ENCODE measurements at regions not wholly inside any gene's neighbourhood (a gene's known extent, or its start where the extent isn't known, plus 50 kb on each side); places are given as distances from the start of the nearest gene placed in this dataset.

GRCh38 chrX:25389266-25389665 lies 373.5 kb upstream of the ARX start:
- H3K4me1 ChIP-seq, result no peaks in the 10 kb centered on the region
- no peaks in the 10 kb centered on the region for H3K36me3 ChIP-seq
- WGBS, 2 donors, result 62 to 72% methylated on average over 3 of the region's 3 CpGs
- TF ChIP-seq, protein P1, sequence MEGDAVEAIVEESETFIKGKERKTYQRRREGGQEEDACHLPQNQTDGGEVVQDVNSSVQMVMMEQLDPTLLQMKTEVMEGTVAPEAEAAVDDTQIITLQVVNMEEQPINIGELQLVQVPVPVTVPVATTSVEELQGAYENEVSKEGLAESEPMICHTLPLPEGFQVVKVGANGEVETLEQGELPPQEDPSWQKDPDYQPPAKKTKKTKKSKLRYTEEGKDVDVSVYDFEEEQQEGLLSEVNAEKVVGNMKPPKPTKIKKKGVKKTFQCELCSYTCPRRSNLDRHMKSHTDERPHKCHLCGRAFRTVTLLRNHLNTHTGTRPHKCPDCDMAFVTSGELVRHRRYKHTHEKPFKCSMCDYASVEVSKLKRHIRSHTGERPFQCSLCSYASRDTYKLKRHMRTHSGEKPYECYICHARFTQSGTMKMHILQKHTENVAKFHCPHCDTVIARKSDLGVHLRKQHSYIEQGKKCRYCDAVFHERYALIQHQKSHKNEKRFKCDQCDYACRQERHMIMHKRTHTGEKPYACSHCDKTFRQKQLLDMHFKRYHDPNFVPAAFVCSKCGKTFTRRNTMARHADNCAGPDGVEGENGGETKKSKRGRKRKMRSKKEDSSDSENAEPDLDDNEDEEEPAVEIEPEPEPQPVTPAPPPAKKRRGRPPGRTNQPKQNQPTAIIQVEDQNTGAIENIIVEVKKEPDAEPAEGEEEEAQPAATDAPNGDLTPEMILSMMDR (IDR thresholded peaks at IDR 0.05), result no peak
- TF ChIP-seq POLR2A (IDR thresholded peaks at IDR 0.05) (no peak), EP300 (IDR thresholded peaks at IDR 0.05) (no peak), POLR2AphosphoS5 (IDR thresholded peaks at IDR 0.05) (no peak)
- DNase-seq, result no peak
- intact Hi-C loops (cut with DNase I), result no loop called here
- no peaks in the 10 kb centered on the region for H3K27me3 ChIP-seq
- H3K4me3 ChIP-seq, result no peak overlapping the region
- no peak overlapping the region for H3K27ac ChIP-seq
- H3K9me3 ChIP-seq, result peaks cover 0 to 5% (median 0%) of the 10 kb centered on the region in 4 donors

DNA sequence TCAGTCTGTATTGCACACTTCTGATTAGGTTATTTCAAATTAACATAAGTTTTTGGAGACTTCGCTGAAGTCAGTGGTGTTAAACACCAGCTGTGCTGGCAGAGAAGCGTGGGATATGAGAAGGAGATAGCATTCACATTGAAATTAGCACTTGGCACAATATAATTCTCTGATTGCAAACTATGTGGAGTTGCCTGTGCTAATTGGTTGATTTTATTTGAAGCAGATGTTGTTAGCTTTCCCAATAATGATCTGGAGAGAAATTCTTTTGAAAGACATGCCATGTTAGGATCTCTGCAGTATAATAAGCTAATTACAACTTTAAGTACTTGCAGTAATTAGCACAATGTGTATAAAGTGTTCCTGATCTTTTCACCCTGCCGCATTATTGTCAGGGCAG lies 367.4 kb upstream of the ARX start:
- H3K27me3 ChIP-seq, result no peaks in the 10 kb centered on the region
- intact Hi-C loops (cut with DNase I), result no loop called here
- no peaks in the 10 kb centered on the region for H3K4me1 ChIP-seq
- no peak for DNase-seq
- TF ChIP-seq POLR2A (IDR thresholded peaks at IDR 0.05) (no peak), EP300 (IDR thresholded peaks at IDR 0.05) (no peak), POLR2AphosphoS5 (IDR thresholded peaks at IDR 0.05) (no peak)
- TF ChIP-seq, protein P1 (IDR thresholded peaks at IDR 0.05), result no peak
- no peak overlapping the region for H3K4me3 ChIP-seq
- no peaks in the 10 kb centered on the region for H3K36me3 ChIP-seq
- H3K9me3 ChIP-seq, result no peaks in the 10 kb centered on the region
- no peak overlapping the region for H3K27ac ChIP-seq
- WGBS, 2 donors, result 60 to 79% methylated on average over 3 of the region's 3 CpGs

GRCh38 chrX:25356456-25356855 lies 340.7 kb upstream of the ARX start:
- Histone ChIP-seq H3K4me1 (no peaks in the 10 kb centered on the region), H3K36me3 (no peaks in the 10 kb centered on the region), H3K27me3 (no peaks in the 10 kb centered on the region), H3K4me3 (no peak overlapping the region), H3K27ac (no peak overlapping the region), H3K9me3 (no peaks in the 10 kb centered on the region)
- TF ChIP-seq, protein P1 (IDR thresholded peaks at IDR 0.05), result no peak
- TF ChIP-seq POLR2A (IDR thresholded peaks at IDR 0.05) (no peak), EP300 (IDR thresholded peaks at IDR 0.05) (no peak), POLR2AphosphoS5 (IDR thresholded peaks at IDR 0.05) (no peak)
- intact Hi-C loops (cut with DNase I), result no loop called here
- no peak for DNase-seq
- WGBS, 2 donors, result 0 to 10% methylated on average over 1 of the region's 1 CpG

DNA sequence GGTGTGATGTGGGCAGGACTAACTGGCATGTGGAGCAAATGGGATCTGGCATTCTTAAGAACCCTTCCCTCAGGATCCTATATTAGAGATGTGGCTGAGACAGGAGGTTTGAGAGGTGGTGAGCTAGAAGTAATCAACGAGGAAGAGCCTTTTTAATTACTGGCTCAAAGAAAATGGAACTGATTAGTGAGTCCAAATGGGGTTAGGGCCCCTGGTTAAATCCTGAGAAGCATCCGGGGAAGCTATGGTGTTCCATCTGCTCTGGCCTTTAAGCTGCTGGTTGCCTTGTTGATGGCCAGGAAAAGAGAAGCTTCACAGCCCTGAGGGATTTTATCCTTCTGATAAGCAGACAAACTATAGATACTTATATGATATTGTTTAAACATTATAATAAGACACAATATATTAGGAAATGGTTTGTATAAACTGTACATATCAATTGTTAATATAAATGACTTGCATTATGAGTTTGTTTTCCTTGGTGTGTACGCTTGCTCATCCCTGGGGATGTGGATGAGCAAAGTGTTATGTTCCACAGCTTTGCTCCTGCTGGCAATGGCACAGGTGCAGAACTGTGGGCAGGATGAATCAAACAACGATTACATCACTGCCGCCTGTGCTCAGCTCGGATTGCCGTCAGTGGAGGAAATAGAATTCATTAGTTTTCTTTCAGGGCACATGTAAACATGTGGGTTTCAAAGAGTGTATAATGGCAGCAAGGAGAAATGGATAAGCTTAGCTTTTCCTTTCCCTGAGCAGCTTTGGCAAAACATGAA lies 328.6 kb upstream of the ARX start:
- TF ChIP-seq POLR2AphosphoS5 (IDR thresholded peaks at IDR 0.05), result no peak
- TF ChIP-seq POLR2A (IDR thresholded peaks at IDR 0.05), result no peak
- TF ChIP-seq EP300 (IDR thresholded peaks at IDR 0.05), result no peak
- TF ChIP-seq, protein P1 (IDR thresholded peaks at IDR 0.05), result no peak
- Histone ChIP-seq H3K36me3 (no peaks in the 10 kb centered on the region), H3K4me3 (no peak overlapping the region), H3K4me1 (no peaks in the 10 kb centered on the region), H3K27me3 (no peaks in the 10 kb centered on the region), H3K27ac (no peak overlapping the region), H3K9me3 (no peaks in the 10 kb centered on the region)
- 66 to 69% methylated on average over 7 of the region's 7 CpGs for WGBS, 2 donors
- intact Hi-C loops (cut with DNase I), result no loop called here
- DNase-seq, result no peak

DNA sequence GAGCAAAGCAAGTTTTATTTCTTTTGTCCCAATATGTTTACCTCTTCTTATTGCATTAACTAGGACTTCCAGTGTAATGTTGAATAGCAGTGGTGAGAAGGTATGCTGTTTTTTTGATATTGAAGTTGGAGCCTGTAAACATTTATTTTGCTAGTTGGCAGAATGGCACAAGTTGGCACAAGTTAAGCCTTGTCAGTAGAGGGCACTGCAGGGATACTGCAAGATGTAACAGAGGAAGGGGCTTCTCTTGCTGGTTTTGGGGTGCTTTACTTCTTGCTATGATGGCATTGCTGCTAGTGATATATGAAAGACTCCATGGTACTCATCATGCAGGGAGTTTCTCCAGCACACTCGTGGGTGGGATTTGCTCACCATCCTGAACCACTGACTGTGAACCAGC lies 327.3 kb upstream of the ARX start:
- no peaks in the 10 kb centered on the region for H3K9me3 ChIP-seq
- H3K4me1 ChIP-seq, result no peaks in the 10 kb centered on the region
- no peaks in the 10 kb centered on the region for H3K36me3 ChIP-seq
- H3K27me3 ChIP-seq, result no peaks in the 10 kb centered on the region
- intact Hi-C loops (cut with DNase I), result no loop called here
- no peak overlapping the region for H3K4me3 ChIP-seq
- no peak overlapping the region for H3K27ac ChIP-seq
- 37 to 52% methylated on average over 1 of the region's 1 CpG for WGBS, 2 donors
- TF ChIP-seq, protein P1 (IDR thresholded peaks at IDR 0.05), result no peak
- no peak for TF ChIP-seq POLR2A (IDR thresholded peaks at IDR 0.05)
- no peak for TF ChIP-seq POLR2AphosphoS5 (IDR thresholded peaks at IDR 0.05)
- TF ChIP-seq EP300 (IDR thresholded peaks at IDR 0.05), result no peak
- no peak for DNase-seq
